Right ventricle myocardium inferior (tissue), 1 donor: ENCODE measurements at regions not wholly inside any gene's neighbourhood (a gene's known extent, or its start where the extent isn't known, plus 50 kb on each side); places are given as distances from the start of the nearest gene placed in this dataset.
"Not testable (repeated sequence)": the region's sequence is repeated elsewhere in the genome, so short reads cannot be mapped to it uniquely, and the experiment has no call there.

Experiments
- ATAC-seq: fragments of 200-7000 bp; cut with Tn5 transposase; one replicate; pipeline ENCODE4 v1.9.1; 2020; ENCODE audit warnings: mild to moderate bottlenecking, moderate library complexity
- DNase-seq: peaks from one replicate; pipeline ENCODE4 v3.0.0; 2021; ENCODE audit errors: missing footprints
- intact Hi-C: fragments of 100-400 bp; cut with DNase I; formaldehyde crosslinking; loops from one replicate; pipeline ENCODE4 v1.11.0; 2022
- donor health status: DM: no; HTN: yes; CAD: no; lungs with severe emphysema.

DNA sequence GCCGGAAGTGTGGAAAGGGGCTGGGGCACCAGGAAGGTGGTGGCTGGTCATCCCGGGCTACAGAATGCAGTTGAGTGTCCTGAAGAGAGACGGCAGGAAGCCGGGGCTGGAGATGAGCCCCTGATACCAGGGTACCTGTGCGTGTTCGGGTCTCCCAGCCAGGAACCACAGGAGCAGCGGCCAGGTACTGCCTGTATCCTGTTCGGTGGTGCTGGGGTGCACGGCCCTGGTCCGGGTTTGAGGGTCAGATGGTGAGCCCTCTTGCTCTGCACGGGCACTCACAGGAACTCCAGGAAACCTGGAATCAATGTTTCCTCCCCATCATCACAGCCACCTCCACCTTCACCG is 253.1 kb upstream of the B3GAT1 start:
- DNase-seq (no peak), ATAC-seq (no peak)
- intact Hi-C loops, result no loop called here

DNA sequence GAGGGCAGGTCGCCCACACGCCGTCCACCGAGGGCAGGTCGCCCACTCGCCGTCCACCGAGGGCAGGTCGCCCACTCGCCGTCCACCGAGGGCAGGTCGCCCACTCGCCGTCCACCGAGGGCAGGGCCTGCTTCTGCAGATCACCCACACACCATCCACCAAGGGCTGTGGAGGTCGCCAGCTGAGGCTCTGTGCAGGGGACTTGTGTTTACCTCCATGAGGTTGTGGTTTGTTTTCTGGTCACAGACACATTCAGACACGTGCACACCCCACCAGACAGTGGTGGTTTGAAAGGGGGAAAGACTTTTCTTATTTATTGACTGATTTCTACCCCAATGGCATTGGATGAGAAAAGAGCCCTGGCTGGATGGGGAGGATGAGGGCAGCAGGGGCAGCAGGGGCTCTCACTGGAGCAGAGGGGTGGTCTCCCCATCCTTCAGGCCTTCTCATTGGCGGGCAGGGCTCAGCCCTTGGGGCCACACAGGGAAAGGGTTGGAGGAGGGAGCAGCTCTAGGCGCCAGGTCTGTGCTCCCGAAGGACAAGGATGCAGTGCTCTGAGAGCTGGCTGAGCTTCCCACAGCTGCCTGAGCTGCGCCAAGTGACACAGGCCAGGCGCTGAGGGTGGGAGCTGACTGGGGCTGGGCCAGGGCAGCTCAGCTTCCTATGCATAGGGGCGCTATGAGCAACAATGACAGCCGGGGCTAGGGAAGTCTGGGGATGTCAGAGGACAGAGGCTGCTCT is 252.6 kb upstream of the B3GAT1 start:
- ATAC-seq (no peak), DNase-seq (no peak)
- intact Hi-C loops, result no loop called here

DNA sequence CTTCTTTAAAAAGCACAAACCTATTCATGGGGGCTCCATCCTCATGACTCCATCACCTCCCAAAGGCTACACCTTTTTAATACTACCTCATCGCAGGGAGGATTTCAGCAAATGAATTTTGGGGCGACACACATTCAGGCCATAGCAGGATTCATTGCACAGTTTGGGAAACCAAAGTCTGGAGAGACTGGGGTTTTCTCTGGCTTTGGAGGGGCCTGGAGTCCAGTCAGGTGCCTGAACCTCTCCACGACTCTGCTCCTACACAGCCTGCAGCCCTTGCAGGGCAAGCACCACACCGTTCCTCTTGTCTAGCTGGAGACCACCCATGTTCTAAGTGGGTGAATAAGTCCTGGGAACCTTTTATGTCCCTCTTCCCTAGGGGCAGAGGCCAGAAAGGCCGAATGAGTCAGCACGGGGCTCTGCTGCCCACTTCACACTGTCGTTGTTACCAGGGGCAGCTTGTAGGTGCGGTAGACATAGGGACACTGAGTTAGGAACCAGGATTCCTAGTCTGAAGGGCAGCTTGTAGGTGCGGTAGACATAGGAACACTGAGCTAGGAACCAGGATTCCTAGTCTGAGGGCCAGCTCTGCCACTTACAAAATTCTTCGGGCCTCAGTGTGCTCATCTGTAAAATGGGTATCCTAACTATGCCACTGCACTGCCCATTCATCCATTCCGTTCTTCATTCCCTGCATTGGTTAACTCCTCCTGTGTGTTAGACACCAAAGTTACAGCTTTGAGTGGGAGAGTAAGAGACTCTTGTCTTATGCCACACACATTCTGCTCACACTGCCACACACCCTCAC is 251.7 kb upstream of the B3GAT1 start:
- intact Hi-C loops, result no loop called here
- DNase-seq (no peak), ATAC-seq (no peak)

DNA sequence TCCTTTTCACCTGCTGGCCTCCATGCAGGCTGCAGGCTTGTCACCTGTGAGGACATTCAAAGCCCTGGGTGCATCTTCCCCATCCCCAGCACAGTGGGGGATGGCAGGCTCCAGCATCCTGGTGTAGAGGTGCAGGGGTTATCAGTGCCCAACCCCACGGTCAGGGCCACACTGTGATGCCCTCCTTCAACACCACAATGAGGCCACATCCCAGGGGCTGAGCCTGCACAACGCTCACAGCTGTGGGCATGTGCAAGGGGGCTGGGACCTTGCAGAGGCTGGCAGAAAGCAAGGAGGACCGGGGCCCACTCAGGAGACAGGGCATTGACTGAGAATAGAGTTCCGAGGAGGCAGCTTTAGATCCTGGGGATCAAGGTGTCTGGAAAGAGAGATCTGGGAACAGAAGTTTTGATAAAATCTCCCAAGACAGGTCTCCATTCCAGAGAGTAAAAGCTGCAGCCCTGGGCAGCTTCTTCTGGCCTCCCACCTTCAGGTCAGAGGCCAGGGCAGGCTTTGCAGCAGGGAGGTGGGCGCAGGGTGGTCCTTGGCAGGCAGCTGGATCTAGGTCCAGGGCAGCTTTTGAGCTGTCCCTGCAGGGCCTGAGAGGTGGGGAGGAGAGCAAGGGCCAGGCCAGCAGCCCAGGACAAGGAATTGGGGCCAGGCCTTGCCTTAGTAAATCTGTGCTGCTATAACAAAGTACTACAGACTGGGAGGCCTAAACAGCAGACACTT is 250.8 kb upstream of the B3GAT1 start:
- no peak for DNase-seq
- ATAC-seq, result no peak

DNA sequence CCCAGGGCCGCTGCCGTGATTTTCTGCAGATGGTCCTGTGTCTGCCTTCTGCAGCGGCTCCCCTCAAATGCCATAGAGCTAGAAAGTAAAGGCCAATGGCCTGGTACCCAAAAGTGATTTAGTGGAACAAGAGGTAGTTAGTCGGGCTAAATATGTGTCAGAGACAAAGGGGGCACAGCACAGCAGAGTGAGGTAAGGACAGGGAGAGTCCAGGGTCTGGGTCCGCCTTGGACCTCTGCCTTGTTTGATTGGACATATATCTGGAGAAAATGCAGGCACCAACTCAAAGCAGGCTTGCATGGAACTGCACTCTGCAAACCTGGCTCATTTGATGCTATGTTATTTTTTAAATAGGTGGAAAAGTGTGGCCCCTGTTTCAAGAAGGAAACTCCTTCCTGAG is 249.6 kb upstream of the B3GAT1 start:
- intact Hi-C loops, result no loop called here
- ATAC-seq, result no peak
- no peak for DNase-seq

More for the DNA sequence above, 250.8 kb upstream of the B3GAT1 start:
- intact Hi-C loops, result no loop called here

DNA sequence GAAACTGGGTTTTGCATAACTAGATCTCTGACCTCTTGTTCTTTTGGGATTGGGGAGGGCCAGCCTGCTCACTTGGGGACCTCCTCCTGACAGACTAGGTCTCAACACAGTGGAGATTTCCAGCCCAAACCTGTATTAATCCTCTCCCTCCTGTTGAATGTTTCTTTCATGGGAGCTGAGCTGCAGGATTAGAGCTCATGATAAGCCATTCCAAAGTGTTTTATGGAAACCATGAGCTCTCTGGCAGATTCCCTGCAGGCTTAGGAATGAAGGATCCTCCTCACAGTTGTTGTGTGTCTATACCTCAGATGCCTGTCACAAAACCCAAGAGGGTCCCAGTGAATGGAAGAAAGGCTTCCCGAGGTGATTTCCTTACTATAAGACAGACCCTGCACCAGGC is 248.4 kb upstream of the B3GAT1 start:
- intact Hi-C loops, result no loop called here
- DNase-seq, result no peak
- ATAC-seq, result no peak

DNA sequence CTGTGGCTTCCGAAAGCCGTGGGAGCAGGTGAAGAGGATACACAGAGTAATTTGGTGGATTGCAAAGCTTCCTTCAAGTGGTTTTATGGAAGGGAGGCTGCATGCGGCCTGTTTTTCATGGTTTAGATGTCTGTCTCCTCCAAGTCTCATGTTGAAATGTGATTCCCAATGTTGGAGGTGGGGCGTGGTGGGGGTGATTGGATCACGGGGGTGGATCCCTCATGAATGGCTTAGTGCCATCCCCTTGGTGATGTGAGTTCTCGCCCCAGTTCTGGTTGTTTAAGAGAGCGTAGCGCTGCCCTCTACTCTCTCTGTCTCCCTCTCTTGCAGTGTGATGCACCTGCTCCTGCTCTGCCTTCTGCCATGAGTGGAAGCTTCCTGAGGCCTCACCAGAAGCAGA is 247.8 kb upstream of the B3GAT1 start:
- DNase-seq, result no peak
- ATAC-seq, result no peak
- intact Hi-C loops, result no loop called here

DNA sequence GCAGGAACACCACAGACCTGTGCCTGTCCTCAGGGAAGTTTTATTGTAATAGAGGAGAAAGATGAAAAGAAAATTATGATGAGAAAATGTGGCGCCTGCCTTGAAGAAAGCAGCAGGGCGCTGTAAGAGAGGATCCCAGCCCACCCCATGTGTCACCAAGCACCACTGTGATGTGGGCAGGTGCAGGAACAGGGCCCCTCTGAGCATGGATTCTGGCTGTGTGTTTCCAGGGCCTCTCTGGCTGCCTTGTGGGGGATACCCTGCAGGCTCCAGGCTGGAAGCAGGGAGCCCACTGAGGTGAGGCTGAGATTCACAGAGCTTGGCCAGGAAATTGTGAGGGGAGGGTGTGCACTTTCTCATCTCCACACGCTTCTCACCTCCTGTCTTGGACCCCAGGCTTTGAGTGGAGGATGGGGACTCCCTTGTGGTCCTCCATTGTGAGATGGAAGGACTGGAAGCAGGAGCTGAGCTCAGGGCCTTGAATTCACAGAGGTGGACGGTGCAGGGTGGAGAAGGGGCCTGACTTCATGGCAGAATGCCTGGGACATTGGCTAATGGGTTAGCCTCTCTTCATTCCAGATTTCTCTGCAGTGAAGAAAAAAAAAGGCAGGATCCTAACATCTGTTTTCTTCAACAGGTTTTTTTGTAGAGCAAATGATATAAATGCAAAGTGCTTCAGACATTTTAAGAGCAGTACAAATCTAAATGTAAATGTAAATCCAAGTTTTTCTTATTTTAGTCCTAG is 246.6 kb upstream of the B3GAT1 start:
- no peak for ATAC-seq
- intact Hi-C loops, result no loop called here

DNA sequence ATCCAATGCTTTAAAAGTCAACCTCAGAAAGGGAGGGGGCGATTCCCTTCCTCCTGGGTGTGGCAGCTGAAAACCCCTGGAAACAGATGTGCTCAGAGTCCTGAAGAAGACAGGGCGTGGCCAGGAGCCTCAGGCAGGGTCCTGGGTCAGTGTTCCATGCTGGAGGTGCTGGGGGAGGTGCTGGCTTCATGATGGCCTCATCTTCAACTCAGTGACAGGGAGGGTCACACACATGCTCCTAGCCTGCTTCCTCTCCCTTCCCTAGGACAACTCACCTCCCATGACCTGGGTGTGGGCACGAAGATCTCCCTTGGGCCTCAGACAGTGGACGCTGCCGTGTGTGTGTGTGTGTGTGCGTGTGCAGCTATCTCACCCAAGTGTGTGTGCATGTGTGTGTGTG is 245.6 kb upstream of the B3GAT1 start:
- ATAC-seq, result no peak
- no peak for DNase-seq
- intact Hi-C loops, result no loop called here

More for the DNA sequence above, 246.6 kb upstream of the B3GAT1 start:
- DNase-seq, result no peak

DNA sequence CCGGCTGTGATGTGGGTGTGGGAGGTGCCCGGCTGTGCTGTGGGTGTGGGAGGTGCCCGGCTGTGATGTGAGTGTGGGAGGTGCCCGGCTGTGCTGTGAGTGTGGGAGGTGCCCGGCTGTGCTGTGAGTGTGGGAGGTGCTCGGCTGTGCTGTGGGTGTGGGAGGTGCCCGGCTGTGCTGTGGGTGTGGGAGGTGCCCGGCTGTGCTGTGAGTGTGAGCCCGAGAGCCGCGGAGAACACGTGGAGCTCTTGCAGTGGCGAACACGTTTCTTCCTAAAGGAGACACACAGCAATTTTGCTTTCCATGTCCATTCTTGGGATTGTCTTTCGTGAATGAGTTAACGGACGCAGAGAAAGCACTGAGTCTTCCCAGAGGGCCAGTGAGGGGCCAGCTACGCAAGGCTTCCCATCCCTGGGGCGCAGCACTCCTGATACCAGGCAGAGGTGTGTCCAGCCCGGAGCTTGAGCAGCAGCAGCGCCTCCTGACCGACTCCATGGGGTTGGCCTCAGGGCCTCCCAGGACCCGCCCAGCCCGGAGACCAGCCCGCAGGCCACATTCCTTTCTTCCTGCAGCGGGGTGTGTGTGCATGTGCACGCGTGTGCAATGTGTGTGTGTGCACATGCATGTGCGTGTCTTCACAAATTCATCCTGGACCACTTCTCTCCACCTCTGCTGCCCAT is 245.0 kb upstream of the B3GAT1 start:
- DNase-seq (no peak), ATAC-seq (no peak)
- intact Hi-C loops, result no loop called here

DNA sequence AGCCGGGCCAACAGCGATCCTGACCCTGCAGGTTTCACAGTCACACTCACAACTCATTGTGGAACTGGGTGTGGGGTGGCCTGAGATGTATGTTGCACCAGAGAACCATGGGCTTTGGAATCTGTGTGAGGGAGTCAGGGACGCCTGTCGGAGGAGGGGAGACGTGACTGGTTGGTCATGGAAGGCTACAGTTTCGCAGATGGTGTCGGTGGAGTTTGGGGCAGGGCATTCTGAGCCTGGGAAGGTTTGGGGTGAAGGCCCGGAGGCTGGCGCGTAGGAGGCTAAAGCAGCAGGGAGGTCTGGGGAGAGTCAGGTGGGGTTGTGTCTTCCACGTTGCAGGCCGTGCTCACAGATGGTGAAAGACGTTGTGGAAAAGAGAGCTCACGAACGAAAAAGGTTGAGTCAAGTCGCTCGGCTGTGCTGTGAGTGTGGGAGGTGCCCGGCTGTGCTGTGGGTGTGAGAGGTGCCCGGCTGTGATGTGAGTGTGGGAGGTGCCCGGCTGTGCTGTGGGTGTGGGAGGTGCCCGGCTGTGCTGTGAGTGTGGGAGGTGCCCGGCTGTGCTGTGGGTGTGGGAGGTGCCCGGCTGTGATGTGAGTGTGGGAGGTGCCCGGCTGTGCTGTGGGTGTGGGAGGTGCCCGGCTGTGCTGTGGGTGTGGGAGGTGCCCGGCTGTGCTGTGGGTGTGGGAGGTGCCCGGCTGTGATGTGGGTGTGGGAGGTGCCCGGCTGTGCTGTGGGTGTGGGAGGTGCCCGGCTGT is 244.2 kb upstream of the B3GAT1 start:
- DNase-seq, intact Hi-C loops, ATAC-seq: not testable (repeated sequence)

DNA sequence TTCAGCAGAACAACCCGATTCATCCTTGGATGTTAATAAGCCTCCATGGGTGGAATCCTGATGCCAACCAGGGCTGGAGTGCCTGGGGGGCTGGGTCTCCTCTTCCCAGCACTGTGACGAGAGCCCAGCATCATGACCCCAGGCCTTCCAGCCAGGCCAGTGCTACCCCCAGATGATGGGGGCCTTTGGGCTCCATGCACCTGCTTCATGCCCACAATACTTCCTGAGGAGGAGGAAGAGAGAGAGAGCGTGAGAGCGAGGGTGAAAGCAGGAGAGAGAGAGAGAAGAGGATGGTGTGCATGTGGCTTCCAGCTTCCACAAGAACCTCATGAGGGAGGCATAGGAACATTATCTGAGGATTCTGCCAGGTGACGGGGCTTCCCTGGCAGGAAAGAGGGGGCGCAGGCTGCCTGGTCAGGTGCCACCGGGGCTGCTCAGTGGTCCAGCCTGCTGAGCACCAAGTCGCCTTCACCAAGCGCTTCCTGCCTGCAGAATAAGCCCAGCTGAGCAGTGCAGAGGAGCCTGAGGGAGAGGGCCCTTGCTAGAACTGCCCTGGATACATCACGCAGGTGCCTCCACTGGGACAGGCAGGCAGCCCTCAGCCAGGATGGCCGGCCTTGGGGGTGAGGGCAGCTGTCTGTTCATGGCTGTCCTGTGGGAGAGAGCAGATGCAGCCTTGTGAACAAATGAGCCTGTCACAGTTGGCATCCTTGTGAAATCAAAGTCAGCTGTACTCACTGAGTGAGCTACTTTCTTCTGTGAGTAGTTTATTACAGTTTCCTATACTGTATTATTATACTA is 243.3 kb upstream of the B3GAT1 start:
- ATAC-seq, result no peak
- intact Hi-C loops, result no loop called here
- no peak for DNase-seq

DNA sequence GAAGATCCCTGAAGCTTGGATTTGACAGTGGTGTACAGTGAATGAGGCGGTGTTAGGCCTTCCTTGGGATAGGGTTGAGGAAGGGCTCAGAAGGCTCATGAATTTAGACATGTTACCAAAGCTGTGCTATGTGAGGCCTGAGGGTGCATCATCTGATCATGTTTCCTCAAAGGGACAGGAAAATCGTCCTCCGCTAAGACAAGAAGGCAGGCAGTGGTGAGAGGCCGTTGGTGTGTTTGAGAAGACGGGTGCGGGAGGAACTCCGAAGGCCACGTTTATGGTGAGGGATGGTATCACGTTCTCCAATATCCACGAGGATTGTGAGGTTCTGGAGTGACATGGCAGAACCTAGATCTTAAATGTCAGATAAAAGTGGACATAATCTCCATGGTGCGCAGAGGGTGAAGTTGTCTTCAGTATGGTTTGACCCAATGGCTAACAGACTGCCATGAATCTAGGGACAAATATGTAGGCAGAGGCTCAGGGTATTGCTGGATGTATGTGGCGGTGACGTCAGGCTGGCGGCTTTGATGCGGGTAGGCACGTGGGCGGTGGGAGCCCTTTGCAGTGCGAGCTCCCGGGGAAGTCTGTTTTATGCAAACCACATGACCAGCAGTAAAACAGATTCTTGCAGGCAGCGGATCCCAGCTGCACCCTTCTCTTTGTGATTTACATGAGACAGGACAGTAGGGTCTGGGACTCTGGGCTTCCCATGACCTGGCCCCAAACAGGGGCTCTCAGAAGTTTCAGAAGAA is 242.3 kb upstream of the B3GAT1 start:
- no peak for DNase-seq
- intact Hi-C loops, result no loop called here
- ATAC-seq, result no peak

DNA sequence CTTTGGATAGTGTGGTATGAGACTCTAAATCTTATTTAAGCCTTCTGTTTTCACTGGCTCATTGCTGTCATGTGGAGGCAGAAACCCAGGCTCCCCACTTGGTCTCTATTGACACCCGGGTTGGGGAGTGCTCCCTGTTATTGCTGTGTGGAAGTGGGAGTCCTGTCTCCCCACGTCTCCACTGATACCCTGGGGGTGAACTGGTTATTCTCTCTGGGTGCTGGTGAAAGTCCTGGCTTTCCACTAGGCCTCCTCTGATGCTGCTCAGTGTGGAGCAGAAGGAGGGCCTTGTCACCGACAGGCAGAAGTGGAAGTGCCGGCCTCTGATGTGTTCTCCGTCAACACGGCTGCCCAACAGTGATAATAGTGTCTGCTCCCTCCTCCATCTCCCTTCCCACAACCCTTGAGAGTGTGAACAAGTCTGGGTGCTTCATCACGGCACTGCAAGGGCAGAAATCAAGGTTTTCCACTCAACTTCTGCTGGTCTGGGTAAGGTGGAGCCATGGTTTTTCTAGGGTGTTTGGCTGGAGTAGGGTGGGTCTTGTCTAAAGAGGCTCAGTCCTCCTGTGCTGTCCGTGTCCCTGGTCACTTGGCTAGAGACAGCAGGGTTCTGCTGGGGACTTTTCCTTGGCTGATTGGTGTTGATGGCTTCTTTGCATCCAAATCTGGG is 240.7 kb upstream of the B3GAT1 start:
- intact Hi-C loops, result no loop called here
- DNase-seq, result no peak
- ATAC-seq, result no peak

DNA sequence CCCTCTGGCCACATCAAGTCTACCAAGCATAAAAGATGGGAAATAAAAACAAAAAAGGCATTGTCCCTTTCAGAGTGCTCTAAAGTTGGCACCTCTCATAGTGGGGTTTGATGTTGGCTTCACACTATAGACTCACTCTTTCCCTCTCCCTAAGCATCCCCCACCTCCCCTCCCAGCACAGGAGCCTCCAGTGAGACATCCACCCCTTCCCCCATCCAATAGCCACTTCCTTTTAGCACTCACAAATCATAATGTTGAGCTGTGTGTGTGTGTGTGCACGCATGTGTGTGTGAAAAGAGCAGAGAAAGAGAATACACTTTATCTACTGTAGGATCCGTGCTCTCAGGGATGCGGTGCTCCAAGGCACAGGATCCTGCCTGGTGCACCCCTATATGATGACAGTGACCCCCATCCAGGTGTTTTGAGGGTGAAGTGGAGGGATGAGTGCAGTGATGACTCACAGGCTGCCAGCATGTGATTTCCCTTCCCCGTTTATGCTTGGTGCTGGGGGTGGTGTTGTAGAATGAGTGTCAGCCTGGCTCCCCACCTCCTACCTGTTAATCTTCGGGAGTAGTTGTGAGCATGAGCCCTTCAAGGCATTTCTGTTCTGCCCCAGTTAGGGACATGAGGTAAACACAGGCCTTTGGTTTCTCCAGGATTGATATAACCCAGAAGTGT is 235.2 kb upstream of the B3GAT1 start:
- DNase-seq (no peak), ATAC-seq (no peak)
- intact Hi-C loops, result no loop called here
